Testis (tissue), 2 donors: ENCODE measurements at regions not wholly inside any gene's neighbourhood (a gene's known extent, or its start where the extent isn't known, plus 50 kb on each side); places are given as distances from the start of the nearest gene placed in this dataset.

Experiments
- CTCF ChIP-seq, 3 experiments: fragments of 450-650 bp in 2 of 3; fragments of 200-600 bp in 1 of 3; sonication (generic) in 1 of 3; IDR thresholded peaks; one replicate each; pipeline ENCODE4 v1.5.1; 2016 to 2019; ENCODE audit warnings: antibody characterized with exemption in 3 of 3, mild to moderate bottlenecking in 2 of 3, moderate library complexity in 1 of 3
- POLR2A ChIP-seq: fragments of 450-650 bp; IDR thresholded peaks from one replicate; pipeline ENCODE4 v1.6.1; 2017; ENCODE audit warnings: antibody characterized with exemption, mild to moderate bottlenecking, moderate library complexity

- TF ChIP-seq CTCF (IDR thresholded peaks at IDR 0.05) (peak in 1 of 3 experiments; percentile 26), POLR2A (no peak)
Measured at GRCh38 chr16:73217654-73218053, 169.7 kb upstream of the ZFHX3 start.
